Activated CD8-positive, alpha-beta memory T cell treated with anti-CD3 and anti-CD28 coated beads for 36 hours (primary cell): ENCODE measurements at regions not wholly inside any gene's neighbourhood (a gene's known extent, or its start where the extent isn't known, plus 50 kb on each side); places are given as distances from the start of the nearest gene placed in this dataset.
"Not testable (repeated sequence)": the region's sequence is repeated elsewhere in the genome, so short reads cannot be mapped to it uniquely, and the experiment has no call there.

ENCODE experiments used
- CTCF ChIA-PET: fragments of 350-600 bp; sonication (Branson Sonifier 250); formaldehyde crosslinking; loops from one replicate; lab custom pipeline; 2021; ENCODE audit warnings: antibody characterized with exemption; lab: Charles Lee
- POLR2A ChIA-PET: fragments of 350-600 bp; sonication (Branson Sonifier 250); formaldehyde crosslinking; loops from one replicate; lab custom pipeline; 2021; ENCODE audit warnings: antibody characterized with exemption; lab: Charles Lee

DNA sequence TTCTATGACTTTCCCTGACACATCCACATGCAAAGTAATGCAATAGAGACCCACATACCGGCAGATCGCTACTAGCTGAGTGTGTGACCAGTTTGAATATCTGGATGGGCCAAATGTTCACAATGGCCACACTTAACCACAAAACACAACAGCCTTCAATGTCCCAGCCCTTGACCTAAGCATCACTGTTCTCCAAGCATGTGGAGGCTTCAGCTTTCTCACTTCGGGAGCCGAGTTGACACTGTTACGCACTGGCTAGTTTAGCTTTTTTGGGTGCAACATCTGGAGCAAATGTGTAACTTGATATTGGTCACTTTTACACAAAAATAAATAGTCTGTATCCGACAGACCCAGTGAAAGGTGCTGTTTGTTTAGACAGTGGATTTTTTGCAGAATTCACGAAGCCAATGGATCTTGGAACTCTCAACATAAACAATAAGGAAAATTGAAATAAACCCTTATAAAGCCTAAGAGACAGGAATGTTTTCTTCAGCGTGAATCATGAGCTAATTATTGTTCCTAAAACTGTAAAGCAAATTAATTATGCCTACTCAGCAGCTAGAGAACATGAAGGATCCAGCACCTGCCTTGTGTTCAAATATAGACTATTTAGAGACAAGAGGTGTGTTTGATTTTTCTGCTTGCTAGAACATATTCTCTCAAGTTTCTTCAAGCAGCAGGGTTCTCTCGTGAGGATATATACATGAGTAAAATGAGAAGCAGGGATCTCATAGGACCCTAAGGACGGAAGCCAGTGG is 117.6 kb upstream of the JCAD start:
- CTCF ChIA-PET, result no interaction called here
- POLR2A ChIA-PET, result no interaction called here

DNA sequence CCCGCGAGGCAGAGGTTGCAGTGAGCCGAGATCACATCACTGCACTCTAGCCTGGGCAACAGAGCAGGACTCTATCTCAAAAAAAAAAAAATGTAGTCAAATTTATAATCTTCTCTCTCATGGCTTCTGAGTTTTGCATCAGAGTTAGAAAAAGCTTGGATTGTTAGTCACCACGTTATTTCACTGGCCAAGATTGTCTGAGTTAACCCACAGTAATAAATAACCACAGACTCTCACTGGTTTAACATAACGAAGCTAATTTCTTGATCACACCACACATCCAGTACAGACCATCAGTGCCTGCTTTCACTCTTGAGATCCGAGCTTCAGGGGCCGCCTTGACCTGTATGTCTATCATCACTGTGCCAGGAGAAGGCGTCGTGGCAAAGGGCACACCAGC is 116.8 kb upstream of the JCAD start:
- ChIA-PET CTCF (no interaction called here), POLR2A (no interaction called here)

DNA sequence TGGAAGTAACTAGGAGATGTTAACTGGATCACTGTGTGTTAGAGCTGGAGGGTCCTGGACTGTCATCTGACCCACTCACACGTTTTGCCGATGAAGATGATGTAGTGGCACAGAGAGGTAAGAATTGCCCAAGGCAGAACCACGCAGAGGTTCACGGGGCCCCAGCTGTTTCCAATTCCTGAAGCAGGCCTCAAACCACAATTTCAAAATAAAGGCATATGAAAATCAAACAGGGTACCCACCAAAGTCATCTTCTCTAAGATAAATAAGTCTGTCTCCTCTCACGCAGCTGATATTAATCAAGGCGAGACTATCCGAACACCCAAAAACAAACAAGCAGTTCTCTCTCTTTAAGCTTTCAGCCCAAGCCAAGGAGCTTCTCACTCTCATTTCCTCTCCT is 113.3 kb upstream of the JCAD start:
- CTCF ChIA-PET, result interaction anchor here (0.6 kb wide), 1 partner anchor 162 kb away, joined by 3 read pairs; no protein-coding TSS in a partner anchor

DNA sequence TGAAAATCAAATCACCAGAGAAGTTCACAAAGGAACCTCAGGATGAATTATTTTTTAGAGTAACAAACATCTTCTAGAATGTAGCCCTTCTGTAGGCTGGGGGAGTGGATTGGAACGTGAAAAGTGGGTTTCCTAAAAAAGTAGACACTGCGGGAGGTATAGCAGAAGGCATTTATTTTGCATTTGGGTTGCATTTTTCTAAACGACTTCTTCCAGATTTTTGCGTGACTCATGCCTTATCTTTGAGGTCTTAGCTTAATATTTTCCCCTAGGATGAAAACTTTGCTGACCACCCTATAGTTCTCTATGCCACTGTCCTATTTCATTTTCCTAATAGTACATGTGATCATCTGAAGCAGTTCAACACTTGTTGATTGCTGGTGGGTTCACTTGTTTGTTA is 112.7 kb upstream of the JCAD start:
- POLR2A ChIA-PET, result no interaction called here

More for the DNA sequence above, 113.3 kb upstream of the JCAD start:
- POLR2A ChIA-PET, result no interaction called here

DNA sequence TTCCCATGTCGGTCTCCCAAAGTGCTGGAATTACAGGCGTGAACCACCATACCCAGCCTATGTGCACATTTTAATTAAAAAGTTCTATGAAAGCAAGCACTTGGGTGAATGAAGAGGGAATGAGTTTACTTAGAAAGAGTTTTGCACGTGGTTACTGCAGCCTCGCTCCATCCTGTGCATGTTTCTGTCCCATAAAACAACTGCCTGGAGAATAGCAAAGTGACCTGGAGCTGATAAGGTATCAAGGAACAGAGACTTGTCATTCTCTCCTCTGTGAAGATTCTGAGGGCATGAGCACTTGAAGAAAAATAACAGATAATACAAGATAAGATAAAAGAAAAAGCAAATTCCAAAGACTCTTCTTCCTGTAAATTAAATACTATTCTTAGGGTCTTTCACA is 112.2 kb upstream of the JCAD start:
- ChIA-PET CTCF (no interaction called here), POLR2A (no interaction called here)

More for the DNA sequence above, 112.7 kb upstream of the JCAD start:
- CTCF ChIA-PET, result interaction anchor here (0.6 kb wide), 1 partner anchor 162 kb away, joined by 3 read pairs; no protein-coding TSS in a partner anchor

DNA sequence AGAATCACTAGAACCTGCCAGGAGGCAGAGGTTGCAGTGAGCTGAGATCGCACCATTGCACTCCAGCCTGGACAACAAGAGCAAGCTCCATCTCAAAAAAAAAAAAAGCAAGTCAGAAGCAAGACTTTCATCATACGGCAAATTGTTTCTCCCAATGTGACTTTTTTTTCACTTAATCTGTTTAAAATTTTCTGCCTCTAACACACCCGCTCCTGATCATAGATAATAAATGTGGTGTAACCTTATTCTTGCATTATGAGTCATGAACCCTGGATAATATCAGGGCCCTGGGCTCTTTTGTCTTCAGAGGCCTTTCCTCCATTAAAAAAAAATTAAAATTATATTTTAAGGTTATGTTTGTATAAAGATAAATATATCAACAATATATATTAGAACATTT is 111.4 kb upstream of the JCAD start:
- ChIA-PET CTCF (no interaction called here), POLR2A (no interaction called here)

DNA sequence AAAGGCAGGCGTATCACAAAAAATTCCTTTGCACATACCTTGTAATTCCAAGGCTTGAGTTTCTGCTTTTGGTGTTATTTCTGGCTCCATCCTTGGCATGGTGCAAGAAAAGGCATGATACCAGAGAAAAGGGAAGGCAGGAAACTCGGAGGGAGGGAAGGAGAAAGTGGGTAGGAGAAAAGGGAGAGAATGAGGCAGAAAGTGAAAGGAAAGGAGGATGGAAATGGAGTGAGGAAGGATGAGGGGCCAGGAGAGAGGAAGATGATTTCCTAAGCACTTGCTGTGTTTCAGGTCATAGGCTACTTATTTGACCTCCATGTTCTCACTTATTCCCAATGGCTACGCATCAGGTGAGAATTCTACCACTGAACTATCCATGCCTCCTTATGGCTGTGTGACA is 110.8 kb upstream of the JCAD start:
- ChIA-PET CTCF (no interaction called here), POLR2A (no interaction called here)

DNA sequence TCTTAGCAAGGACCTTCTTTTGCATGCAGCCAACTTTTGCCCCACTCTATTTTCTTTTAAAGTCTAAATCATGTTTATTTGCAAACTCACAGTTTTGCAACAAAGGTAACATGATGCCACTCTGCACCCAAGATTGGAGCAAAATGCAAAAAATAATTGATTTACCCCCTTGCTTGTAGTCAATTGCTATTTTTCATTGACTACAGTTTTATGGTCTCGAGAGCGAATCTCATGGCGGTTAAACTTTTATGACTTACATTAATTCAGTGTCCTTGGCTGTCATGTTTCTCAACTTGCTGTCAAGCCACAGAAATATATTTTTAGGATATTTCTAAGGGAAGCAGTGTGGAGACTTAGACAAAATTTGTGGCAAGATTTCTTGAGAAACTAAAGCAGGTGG is 110.0 kb upstream of the JCAD start:
- CTCF ChIA-PET, result no interaction called here
- POLR2A ChIA-PET, result no interaction called here

DNA sequence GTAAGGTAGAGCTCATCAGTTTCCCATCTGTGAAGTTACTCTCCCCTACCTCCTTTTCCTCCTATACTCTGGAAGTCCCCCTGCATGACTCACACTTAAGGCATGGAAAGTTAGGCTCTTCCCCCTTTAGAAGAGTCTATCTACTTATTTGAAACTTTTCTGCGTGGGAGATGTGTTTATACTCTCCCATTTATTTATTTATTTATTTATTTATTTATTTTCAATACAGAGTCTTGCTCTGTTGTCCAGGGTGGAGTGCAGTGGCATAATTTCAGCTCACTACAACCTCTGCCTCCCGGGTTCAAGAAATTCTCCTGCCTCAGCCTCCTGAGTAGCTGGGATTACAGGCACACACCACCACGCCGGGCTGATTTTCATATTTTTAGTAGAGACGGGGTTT is 107.5 kb upstream of the JCAD start:
- ChIA-PET POLR2A (no interaction called here), CTCF (no interaction called here)

DNA sequence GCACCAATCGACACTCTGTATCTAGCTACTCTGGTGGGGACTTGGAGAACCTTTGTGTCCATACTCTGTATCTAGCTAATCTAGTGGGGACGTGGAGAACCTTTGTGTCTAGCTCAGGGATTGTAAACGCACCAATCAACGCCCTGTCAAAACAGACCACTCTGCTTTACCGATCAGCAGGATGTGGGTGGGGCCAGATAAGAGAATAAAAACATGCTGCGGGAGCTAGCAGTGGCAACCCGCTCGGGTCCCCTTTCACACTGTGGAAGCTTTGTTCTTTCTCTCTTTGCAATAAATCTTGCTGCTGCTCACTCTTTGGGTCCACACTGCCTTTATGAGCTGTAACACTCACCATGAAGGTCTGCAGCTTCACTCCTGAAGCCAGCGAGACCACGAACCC is 104.0 kb upstream of the JCAD start:
- CTCF ChIA-PET, result interaction anchor here (0.5 kb wide), 1 partner anchor 401 kb away, joined by 6 read pairs; no protein-coding TSS in a partner anchor
- POLR2A ChIA-PET, result not testable (repeated sequence)

DNA sequence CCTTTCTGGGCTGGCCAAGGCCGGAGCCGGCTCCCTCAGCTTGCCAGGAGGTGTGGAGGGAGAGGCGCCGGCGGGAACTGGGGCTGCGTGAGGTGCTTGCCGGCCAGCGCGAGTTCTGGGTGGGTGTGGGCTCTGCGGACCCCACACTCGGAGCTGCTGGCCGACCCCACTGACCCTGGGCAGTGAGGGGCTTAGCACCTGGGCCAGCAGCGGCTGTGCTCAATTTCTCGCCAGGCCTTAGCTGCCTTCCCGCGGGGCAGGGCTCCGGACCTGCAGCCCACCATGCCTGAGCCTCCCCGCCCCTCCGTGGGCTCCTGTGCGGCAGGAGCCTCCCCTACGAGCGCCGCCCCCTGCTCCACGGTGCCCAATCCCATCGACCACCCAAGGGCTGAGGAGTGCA is 103.4 kb upstream of the JCAD start:
- POLR2A ChIA-PET, CTCF ChIA-PET: not testable (repeated sequence)

DNA sequence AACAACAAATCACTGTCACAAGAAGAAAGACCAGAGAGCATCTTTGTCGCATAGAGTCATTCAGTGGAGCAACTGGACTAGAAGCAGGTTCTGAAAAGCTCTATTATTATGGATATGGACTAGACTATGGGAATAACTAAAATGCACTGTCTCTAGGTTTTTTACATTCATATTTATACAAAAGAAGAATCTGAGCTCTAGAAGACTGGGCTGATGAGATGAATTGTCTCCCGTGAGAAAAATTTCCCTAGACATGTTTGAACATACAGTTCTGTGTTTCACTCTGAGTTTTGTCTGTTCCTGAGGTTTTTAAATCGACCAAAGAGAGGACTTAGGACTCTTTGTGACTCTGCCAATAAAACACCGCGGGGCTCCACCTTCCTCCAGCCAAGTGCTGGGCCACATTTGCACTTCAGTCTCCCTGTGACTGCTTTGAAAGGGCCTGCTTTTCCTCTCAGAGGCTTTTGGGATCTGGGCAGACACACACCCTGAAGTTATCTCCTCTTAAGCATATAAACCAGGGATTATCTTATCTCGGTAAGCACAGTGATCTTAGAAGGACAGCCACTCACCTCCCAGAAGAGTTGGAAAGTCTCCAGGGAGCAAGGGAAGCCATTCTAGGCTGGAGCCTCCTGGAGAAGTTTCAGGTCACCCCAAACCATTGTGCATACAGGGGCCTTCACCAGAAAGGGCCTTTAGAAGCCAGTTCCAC is 101.0 kb upstream of the JCAD start:
- CTCF ChIA-PET, result no interaction called here
- POLR2A ChIA-PET, result no interaction called here

DNA sequence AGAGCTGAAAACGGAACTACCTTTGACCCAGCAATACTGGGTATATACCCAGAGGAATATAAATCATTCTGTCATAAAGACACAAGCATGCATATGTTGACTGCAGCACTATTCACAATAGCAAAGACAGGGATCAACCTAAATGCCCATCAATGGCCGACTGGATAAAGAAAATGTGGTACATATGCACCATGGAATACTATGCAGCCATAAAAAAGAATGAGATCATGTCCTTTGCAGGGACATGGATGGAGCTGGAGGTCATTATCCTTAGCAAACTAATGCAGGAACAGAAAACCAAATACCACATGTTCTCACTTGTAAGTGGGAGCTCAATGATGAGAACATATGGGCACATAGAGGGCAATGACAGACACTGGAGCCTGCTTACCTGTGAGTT is 100.2 kb upstream of the JCAD start:
- CTCF ChIA-PET, POLR2A ChIA-PET: not testable (repeated sequence)

DNA sequence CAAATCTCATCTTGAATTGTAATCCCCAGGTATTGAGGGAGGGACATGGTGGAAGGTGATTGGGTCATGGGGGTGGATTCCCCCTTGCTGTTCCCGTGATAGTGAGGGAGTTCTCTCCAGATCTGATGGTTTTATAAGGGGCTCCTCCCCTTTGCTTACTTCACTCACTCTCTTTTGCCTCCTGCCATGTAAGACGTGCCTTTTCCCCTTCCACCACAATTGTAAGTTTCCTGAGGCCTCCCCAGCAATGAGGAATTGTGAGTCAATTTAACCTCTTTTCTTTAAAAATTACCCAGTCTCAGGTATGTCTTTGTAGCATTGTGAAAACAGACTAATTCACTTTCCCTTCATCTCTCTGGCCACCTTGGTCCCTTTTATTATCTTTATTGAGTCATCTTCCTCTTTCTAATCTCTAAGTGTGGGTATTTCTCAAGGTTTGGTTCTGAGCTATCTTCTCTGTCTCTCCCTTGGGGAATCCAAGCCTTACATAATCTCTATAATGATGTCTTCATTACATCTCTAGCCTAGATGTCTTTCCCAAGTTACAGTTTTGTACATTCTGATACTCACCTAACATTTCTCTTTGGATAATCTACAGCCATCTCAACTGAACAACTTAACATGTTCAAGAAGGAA is 99.1 kb upstream of the JCAD start:
- CTCF ChIA-PET, result no interaction called here

DNA sequence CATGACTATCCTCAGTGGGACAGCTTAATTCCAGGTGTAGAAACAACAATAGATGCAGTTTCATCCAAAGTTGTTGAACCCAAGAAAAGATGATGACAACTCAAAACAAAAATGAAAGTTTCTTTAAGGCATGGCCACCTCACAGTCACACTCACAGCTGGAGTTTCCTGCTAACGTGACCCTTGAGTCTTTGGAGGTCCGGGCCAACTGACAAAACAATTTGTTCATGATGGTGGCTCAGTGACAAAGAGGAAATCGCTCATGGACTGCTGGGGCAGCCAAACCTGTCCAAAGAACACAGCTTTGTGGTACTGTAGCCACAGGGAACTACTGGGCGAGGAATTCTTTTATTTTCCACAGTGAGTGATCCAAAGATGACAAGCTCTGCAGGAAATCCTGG is 96.0 kb upstream of the JCAD start:
- CTCF ChIA-PET, result no interaction called here

More for the DNA sequence above, 99.1 kb upstream of the JCAD start:
- POLR2A ChIA-PET, result no interaction called here

DNA sequence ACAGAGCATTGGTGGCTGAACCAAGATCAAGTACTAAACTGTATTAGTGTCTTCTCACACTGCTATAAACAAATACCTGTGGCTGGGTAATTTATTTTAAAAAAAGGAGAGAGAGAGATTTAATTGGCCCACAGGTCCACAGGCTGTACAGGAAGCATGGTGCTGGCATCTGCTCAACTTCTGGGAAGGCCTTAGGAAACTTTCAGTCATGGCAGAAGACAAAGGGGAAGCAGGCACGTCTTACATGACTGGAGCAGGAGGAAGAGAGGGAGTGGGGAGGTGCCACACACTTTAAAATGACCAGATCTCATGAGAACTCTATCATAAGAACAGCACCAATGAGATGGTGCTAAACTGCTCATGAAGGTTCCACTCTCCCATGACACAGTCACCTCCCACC is 95.2 kb upstream of the JCAD start:
- ChIA-PET CTCF (no interaction called here), POLR2A (no interaction called here)

More for the DNA sequence above, 96.0 kb upstream of the JCAD start:
- POLR2A ChIA-PET, result no interaction called here

DNA sequence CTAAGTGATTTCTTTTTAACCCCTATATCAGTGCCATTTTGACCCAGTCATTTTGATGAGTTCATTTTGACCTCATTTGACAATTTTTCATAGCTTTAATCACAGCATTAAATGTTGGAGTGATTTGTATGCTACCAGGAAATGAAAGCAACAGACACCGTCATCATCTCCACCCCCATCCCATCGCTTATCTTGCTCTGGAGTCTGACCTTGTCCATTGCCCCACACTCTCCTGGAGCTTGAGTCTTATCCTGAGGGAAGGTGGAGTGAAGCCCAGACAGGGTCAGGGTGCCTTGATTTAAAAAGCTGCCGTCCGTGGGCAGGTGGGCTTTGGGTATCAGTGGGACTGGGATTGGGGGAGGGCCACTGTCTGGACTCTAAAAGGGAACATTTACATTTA is 94.7 kb upstream of the JCAD start:
- CTCF ChIA-PET, result no interaction called here
- POLR2A ChIA-PET, result no interaction called here

DNA sequence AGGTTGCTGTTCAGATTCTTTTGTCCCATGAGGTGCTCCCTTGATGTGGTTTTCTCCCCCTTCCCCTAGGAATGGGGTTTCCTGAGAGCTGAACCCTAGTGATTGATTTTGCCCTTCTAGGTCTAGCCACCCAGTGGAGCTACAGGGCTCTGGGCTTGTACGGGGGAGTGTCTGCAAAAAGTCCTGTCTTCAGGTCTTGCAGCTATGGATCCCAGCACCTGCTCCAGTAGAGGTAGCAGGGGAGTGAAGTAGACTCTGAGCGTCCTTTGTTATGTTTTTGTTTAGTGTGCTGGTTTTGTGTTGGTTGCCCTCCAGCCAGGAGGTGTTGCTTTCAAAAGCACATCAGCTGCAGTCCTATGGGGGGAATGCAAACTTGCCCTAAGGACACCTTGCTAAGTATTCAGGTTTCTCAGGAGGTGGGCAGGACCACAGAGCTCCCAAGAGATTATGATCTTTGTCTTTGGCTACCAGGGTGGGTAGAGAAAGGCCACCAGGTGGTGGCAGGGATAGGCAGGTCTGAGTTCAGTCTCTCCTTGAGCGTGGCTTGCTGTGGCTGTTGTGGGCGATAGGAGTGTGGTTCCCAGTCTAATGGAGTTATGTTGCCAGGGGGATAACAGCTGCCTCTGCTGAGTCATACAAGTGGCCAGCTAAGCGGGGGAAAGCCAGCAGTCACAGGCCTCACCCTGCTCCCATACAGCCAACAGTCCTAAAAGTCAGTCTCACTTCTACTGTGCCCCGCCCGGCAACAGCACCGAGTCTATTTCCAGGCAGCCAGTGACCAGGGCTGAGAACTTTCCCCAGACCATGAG is 92.4 kb upstream of the JCAD start:
- CTCF ChIA-PET, result interaction anchor here (0.7 to 1.2 kb wide), 2 partner anchors 153 to 265 kb away, joined by 5 read pairs; no protein-coding TSS in a partner anchor
- POLR2A ChIA-PET, result no interaction called here

DNA sequence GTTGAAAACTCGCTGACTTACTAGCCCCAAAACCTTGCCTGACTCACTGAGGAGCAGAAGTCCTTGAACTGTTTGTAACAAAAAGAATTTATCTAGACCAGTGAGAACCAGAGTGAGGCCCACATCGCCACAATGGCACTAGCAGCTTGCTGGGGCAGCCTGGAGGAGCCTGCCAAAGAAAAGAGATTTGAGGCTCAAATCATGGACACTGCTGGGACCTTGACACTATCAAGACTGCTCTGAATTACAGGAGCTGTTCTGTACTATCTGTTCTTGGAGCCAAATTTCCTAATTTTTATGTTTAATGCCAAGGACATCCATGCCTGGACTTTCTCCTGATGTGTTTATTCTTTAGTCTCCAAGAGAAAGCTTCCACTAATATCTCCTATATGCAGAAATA is 82.0 kb upstream of the JCAD start:
- ChIA-PET POLR2A (no interaction called here), CTCF (no interaction called here)
